GM19025 (cell line): ENCODE measurements at regions not wholly inside any gene's neighbourhood (a gene's known extent, or its start where the extent isn't known, plus 50 kb on each side); places are given as distances from the start of the nearest gene placed in this dataset.
A peak's percentile ranks its signal among the peaks of the same experiment; 100 is the strongest.
"Not testable (repeated sequence)": the region's sequence is repeated elsewhere in the genome, so short reads cannot be mapped to it uniquely, and the experiment has no call there.

Experiments
- ATAC-seq: cut with Tn5 transposase; IDR thresholded peaks from one replicate; pipeline ENCODE4 v1.9.1; 2021; ENCODE audit warnings: mild to moderate bottlenecking, low read depth, moderate library complexity; ENCODE audit not compliant: unreplicated experiment

DNA sequence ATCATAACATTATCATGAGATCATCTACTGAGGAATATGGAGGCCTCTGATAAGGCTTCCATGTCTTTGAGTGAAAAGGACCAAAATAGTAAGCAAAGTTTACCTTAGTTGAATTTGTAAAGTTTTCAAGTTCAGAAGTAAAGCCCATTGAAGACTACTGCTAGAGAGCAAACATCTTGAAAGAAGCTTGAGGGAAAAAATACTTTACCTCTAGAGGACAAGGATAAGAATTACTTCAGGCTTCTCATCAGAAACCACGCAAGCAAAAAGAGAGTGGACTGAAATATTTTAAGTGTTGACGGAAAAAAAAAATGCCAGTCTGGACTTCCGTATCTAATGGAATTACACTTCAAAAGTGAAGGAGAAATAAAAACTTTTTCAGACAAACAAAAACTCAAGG, 114.3 kb downstream of the MPP7 start:
- no peak for ATAC-seq

DNA sequence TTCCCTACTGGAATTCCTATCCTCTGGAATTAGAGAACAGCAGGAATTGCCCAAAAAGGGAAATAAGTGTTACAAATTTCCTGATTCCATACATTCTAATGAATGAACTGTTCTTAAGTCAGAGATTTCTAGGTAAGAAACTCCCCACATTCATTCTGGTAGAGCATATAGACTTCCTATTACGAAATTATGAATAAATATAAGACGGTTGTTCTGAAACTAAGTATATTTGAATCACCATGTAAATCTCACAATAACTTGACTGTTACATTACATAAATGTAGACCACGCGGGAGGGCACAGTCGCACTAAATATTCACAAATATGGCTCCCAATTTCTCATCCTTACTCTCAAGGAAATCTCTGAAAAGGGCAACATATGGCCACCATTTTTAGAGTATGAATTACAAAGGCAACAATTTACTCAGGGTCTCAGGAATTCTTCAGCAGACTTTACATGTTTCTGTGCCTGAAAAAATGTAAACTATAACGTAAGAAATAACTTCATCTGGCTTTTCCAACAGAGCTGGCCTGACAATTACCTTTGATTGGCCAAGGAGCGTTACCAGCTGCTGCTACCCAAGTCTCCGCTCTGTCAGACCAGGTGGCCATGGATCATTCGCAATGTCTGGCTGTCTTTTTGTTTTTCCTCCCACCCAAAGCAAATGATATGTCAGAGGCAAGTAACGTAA, 115.8 kb downstream of the MPP7 start:
- no peak for ATAC-seq

DNA sequence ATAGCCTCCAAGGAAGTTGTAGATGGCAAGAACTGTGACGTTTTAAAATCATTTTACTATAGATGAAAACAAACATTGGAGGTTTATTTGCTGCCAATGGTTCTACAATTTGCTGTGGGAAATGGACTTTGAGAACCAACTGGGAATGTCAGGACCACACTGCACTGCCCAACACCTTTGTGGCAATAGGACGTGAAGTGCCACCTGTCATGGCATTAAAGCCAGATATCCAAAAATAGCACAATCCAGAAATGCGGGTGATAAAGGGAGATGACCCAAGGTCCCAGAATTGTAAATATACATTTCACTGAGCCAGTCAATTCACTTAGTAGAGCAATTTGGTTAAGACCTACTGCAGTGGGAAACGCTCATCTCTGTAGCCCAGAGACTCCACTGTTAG, 116.4 kb downstream of the MPP7 start:
- no peak for ATAC-seq

DNA sequence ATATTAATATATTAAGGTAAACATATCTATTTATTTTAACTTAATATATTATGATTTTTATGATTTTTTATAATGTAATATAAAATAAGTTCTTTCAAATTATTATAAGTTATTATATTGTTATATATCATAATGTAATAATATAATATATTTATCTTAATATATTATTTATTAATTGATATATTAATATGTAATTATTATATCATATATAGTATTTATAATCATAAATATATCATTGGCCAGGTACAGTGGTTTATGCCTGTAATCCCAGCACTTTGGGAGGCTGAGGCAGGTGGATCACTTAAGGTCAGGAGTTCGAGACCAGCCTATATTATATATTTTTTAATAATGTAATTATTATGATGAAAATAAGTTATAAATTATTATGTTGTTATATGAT, 118.1 kb downstream of the MPP7 start:
- no peak for ATAC-seq

DNA sequence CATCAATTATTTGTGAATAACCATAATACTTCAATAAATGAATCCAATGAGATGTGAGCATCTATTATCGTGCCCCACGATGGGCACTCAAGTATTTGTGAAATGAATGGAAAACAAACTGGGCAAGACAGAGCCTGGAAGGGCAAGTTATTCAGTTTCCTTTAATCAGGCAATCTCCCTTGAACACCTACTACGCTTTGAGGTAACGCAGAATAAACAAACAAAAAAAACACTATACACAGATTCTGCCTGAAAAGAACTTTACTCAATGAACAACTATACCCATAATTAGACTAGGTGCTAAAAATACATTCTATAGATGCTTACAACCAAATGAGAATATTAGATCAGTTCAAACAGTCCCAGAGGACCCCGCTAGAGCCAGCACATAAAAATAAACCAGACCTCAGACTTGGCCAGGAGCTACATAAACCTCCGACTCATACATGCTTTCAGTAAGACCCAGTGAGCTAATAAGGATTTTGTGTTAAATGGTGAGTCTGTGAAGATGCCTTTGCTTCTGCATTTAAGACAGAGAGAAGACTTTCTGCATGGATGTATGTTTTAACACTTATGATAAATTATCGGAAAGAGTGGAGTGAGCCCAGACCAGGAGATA, 121.3 kb downstream of the MPP7 start:
- no peak for ATAC-seq

DNA sequence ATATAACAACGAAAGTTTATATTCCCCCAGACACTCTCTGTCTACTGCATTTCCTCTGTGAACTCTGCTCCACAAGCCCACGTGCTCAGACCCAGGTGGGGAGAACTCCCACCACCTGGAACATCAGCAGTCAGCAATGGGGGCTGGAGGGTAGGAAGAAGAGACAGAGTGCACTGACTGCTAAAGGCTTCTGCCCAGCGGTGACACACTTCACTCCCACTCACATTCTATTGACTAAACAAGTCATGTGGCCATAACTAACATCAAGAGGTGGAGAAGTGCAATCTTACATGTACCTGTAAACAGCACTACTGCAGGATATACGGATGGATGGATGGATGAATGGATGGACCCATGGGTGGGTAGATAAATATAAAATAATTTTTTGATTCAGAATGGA, 122.2 kb downstream of the MPP7 start:
- ATAC-seq = no peak

DNA sequence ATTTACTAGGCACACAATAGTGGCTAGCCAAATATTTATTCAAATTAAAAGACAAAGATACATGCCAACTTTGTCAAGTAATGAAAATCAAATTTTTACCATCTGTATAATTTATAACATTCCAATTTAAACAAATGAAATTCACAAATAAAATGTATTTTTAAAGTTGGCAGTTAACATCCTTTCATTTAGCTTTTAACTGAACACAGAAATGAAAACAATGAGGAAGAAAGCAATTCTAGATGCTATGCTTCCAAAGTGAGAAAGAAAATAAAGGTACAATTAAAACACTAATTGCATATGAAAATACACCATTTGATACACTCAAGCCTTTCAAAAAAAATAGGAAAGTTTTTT, 123.1 kb downstream of the MPP7 start:
- no peak for ATAC-seq

DNA sequence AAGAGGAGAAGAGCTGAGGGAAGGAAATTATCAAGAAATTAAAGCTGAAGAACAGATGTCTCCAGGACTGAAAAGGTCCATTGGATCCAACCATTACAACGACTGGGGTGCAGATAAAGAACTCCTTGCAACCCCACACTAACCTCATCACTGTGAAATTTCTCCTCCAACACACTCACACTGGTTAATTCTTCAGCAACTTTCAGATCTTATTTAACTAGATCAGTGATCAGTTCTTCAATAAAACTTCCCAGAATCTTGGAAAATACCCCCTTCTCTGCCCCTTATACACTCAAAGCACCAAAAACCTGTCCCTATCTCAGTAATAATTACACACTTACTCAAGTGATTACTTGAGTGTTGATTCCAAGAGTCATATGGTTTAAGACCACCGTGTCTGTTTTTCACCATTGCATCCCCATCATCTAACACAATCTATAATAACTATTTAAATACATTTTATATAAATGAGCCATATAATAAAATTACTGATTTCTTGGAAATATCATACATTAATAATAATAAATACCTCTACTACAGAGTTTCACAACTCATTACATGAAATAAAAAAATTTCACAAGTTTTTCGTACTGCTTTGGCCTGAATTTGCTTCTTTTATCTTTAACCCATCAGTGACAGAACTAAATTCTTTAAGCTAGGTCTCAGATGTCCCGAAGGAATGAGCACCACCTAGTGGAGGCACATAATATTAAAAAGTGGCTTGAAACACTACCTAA, 123.7 kb downstream of the MPP7 start:
- no peak for ATAC-seq

DNA sequence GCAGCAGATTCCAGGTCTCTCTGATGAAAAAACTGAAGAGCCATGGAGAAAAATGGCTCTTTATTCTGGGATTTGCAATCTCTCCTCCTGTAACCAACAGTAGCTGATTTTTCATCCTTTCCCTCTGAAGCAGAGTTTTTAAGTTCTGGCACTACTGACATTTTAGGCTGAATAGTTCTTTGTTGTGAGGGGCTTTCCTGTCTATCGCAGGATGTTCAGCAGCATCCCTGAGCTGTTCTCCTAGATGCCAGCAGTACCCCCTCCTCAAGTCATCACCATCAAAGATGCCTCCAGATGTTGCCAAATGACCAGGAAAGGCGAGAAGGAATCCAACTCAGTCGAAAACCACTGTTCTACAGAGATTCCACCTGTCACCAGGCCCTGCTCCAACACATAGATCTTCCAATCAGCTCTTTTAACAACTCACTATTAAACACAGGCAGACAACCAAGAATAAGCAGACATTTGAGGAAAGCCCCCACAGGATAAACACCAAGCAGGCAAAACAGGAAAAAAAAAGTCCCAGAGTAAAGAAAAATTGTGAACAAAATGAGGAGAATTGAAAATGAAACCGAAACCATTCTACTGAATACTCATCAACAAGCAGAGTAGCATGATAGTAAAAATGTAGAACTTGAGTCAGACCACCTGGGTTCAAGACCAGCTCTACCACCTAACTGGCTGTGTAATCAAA, 124.8 kb downstream of the MPP7 start:
- ATAC-seq = no peak

DNA sequence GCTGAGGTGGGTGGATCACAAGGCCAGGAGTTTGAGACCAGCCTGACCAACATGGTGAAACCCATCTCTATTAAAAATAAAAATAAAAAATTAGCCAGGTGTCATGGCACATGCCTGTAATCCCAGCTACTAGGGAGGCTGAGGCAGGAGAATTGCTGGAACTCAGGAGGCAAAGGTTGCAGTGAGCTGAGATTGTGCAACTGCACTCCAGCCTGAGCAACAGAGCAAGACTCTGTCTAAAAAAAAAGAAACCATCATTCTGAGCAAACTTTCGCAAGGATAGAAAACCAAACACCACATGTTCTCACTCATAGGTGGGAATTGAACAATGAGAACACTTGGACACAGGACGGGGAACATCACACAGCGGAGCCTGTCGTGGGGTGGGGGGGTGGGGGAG, 126.4 kb downstream of the MPP7 start:
- not testable (repeated sequence) for ATAC-seq

DNA sequence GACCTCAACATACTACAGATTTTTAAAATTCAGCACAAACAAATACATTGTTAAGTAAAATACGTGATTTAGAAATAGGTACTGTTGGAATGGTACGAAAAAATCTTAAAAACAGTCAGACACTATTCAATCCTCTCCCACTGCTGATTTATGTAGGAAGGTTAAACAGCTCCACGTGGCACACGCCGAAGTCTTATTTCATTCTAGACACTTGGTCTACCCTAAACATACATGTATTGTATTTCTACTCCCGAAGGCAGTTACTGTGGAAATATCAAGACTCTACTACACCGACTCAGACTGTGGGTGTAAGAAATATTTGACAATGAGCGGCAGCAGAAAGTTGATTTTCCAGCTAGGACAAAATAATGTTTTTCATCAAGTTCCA, 130.6 kb downstream of the MPP7 start:
- no peak for ATAC-seq

DNA sequence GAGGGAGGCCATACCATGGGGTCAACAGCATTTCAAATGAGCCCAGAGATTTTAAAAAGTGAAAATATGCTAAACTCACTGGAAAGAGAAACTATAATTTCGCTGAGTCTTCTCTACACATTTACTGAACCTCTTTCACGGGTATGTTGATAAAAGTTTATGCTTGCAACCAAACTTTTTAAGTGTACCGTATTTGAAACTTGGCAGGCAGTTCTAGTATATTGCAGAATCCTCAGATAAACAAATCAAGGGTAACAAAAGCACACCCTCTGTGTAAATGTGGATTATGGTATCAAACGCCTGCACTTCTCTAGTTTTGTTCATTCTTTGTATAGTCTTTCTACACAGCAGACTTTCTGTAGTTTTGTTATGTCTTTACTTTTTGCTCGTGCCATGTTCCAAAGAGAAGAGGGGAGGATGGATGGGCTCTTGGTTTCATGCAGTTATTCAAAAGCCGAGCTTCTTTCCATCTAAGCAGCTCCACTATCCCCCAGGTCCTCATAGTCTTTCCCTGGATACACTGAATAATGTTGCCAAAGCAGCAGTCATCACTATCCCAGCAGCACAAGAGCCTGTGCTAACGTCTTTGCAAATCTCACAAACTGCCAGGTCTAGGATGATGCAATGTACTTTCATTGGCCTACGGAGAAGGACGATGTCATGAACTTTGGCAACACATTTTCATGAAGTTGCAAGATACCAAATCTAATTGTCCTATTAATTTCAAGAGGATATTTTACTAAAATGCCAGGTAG, 131.2 kb downstream of the MPP7 start:
- ATAC-seq = no peak

DNA sequence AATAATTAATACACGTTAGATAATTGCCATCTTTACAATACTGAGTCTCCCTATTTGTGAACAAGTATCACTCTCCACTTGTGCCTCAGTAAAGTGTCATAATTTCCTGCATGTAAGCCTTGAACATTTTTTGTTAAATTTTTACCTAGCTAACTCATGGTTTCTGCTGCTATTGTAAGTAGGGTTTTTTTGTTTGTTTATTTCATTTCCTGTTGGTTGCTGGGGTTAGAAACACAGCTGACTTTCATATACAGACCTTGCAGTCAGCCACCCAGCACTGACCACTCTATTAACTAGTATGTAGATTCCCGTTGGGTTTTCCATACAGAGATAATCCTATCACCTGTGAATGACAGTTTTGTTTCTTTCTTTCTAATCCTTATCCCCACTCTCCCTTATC, 133.3 kb downstream of the MPP7 start:
- peak; percentile 94 for ATAC-seq

DNA sequence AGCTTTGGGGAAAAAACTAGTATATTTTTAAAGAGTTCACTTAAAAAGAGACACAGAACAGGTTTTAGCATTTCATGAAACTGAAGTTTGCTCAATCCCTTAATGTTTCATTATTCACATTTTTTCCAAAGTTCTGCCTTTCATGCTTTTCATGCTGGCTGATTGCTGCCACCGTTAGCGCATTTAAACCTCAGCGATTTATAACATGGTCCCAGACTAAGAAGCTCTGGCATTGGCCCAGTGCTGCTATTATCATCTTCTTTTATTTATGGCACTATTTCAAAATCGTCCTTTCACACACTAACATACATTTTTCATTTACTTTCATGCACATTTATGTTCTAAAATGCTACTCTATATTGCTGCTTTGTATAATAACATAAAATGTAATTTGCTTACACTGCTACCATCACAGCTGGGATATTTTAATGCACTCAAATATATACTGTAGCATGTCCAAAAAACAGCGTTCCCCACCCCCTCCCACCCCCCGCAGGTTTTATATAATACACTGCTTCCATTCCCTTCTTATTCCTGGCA, 141.9 kb downstream of the MPP7 start:
- ATAC-seq = no peak

DNA sequence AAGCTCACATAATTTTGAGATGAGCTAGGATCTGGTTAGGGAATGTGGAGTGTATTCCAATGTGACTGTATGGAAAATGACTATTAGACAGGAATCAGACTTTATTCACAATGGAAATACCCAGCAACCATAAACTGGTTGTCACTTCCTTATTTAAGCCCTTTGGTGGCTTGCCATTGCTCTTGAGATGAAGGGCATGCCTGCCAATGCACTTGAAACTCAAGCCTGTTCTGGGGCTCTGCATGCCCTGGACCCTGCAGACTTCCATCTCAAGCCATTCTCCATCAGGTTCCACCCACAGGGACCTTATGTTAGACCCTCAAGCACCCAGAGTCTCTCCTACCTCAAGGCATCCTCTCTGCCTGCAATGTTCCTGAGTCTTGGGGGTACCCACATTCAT, 145.5 kb downstream of the MPP7 start:
- no peak for ATAC-seq

DNA sequence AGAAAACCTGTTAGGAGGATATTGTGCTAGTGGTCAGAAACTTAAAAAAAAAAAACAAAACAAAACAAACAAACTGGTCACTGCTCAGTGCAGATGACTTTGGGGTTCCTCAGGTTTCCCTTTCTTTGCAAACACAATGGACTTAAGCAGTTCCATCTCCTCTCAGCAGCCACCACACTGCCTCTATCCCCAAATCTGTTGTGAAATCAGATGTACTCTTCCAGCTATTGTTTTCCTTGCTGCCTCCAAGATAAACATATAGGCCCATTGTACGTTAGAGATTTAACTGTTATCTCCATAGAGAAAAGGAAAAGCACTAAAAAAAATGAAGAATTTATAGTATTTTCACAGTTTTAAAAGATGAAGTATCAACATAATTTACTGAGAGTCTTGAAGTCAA, 147.1 kb downstream of the MPP7 start:
- ATAC-seq = no peak

DNA sequence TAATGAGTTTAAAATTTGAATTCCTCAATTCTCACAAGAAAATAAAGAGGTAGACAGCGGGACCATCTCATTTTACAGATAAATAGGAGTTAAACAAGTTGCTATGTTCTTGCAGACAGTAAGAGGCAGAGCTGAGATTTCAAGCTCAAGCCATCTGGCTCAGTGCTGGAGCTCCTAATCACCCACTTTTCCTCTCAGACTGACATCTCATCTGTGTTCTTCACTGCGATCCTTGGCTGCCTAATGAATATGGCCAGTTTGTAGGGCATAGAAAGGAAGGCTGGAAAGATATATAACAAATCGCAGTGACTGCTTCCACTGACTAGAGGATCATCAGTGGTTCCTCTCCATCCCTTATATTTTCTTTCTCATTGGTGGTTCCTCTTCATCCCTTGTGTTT, 151.2 kb downstream of the MPP7 start:
- no peak for ATAC-seq

DNA sequence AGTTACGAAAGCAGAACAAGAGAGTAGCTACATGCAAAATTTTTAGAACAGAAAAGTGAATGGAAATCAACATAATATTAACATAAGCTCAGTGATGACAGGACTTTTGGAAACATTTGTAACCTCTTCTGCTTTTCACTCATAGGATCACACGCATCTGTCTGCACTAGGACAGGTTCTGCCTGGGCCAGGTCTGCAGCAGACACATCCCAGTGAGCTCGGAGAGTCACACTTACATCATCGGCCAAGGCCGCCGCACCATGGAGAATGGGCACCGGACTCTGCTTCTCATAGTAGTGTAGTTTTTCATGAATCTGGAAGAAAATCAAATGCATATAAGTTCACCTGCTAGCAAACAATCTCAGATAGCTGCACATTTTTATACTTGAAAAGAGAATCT, 150.9 kb upstream of the ODAD2 start:
- no peak for ATAC-seq

DNA sequence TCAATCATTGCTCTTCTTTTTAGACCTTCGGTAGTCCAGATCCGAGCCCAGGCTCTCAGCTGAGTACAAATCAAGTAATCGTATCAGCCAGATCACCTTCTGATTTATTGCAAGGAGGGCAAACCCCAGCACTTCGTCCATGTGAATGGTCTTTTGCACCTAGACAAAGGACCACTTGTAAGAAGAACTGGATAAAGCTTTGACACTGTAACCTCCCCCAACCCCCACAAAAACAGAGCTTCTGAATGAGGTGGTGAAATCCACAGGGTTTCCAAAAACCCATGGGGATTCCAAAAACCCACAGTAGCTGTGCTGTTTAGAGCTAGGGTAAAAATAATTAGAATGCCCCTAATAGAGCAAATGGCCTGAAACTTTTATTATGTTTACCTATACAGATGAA, 148.8 kb upstream of the ODAD2 start:
- ATAC-seq = no peak

DNA sequence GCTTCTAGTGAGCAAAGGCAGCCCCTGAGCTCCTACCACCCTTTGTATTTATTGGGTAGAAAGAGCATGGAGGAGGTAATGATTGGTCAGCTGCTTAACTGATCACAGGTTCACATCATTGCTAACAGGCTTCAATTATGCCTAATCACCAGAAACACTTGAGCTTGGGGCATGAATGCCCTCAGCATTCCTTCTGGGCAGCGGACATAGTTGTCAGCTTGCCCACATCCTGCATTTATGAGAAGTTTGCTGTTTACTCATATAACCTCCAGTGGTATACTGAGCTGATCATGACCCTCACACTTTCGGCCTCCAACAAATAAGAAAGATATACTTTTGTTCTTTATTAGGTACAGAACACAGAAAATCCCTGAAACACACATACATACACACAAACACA, 140.3 kb upstream of the ODAD2 start:
- ATAC-seq = no peak
